ENCODE measurements at regions not wholly inside any gene's neighbourhood (a gene's known extent, or its start where the extent isn't known, plus 50 kb on each side); places are given as distances from the start of the nearest gene placed in this dataset.

DNA sequence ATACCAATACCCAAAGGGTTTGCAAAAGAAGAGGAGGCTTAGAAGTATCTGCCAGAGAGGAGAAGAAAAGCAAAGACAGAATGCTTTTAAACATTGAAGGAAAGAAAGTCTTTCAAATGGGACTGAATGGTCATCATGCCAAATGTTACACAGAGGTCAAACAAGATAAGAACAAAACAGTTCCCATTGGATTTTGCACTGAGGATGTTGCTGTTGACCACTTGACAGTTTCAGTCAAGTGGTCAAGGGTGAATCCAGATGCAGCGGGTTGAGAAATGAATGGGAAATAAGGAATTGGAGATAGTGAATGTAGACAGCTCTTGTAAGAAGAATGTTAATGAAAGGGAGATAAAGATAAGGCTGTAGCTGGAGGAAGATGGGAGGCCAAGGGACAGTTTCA, 64.8 kb upstream of the FGG start:
- ChIA-PET CTCF (no interaction called here), POLR2A (no interaction called here)

DNA sequence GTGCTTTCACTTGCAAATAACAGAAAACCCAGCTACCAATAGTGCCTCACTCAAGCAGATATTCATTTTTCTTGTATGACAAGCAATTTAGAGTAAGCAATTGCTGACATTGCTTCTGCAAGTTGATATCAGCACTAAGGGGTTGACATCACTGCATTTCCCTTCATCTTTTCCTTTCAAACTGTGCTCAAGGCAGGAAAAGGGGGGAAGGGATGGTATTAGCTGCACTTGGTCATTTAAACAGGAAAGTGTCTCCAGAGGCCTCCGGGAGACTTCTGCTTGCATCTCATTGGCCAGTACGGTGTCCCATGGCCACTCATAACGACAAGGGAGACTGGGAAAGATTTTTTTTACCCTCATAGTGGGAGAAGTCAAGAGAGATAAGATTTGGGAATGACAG, 65.5 kb upstream of the FGG start:
- POLR2A ChIA-PET = no interaction called here
- CTCF ChIA-PET = no interaction called here

DNA sequence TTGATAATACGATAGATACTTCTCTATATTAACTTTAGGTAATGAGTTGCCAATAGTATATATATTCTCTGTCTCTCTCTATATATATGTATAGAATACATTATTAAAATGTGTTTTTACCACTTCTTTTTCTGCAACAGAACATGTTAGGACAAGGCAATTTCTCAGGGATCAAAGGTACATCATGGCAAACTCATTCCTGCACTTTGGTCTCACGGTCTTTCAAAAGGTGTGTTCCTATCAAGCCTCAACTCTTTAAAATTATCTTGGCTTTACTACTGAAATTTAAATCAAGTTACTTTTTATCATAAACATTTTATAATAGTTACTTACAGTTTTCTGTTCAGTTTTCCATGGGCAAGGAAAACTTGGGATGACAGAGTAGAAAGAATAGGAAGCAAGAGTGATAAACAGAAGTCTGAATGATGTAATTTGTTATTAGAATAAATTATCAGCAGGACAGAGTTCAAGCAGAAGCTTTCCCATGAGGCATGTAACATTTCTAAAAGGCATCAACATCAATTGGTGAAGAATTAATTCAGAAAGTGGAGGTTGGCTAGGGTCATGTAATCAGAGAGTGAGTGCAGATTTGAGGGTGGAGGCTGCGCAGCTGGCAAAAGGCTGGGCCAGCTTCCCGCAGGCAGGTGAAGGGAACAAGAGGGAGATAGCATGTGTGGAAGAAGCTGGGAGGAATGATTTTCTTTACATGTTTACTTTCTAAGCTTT, 59.7 kb upstream of the LRAT start:
- ChIA-PET CTCF (no interaction called here), POLR2A (no interaction called here)

DNA sequence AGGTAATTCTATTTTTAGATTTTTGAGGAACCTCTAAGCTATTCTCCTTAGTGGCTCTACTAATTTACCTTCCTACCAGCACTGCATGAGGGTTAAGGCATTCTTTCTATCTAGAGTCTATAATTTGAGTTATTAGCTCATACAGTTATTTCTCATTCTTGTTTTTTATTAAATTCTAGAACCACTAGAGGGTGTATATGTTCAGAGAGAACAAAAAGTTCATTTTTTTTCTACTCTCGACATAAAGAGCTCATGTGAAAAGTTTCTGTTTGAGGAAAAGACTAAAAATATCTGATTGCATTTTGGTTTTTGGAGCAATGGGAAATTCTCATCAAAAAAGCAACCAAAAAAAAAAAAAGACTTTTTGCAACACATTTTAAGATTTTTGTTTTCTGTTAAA, 57.0 kb upstream of the LRAT start:
- CTCF ChIA-PET = interaction anchor here (0.6 to 1.1 kb wide), 3 partner anchors 19 to 134 kb away, joined by 3 read pairs; no protein-coding TSS in a partner anchor
- POLR2A ChIA-PET = no interaction called here

DNA sequence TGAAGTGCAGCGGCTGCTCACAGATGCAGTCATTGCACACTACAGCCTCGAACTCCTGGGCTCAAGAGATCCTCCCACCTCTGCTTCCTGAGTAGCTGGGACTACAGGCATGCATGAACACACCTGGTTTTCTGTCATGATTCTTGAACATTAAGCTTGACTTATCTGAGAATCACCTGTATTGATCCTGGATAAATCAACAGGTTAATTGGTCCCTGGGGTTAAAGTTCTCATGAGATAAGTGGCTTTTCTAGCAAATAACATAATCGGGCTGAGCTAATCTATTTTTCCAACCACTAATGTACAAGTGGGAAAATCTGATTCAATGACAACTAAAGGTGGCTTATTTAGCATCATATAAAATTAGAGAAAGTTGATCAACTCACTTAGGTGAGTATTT, 56.0 kb upstream of the LRAT start:
- POLR2A ChIA-PET = no interaction called here
- CTCF ChIA-PET = interaction anchor here (0.7 kb wide), 1 partner anchor 39 kb away, joined by 3 read pairs; no protein-coding TSS in a partner anchor

DNA sequence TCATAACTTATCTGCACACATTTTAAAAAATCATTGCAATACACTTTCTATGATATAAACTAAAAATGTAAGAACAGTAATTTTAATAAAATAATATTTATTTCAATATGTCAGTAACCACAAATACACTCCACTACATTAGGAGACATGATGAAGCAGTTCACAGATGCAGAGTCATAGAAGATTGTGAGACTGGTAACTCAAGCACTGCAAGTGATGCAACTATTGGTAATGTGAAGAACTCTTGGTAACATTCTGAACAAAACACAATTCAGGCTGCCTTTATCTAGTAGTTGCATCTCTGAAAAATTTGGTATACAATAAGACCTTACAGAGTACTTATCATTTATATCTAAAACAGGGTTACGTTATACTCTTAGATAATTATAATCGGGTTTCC, 52.6 kb upstream of the LRAT start:
- ChIA-PET CTCF (no interaction called here), POLR2A (no interaction called here)

DNA sequence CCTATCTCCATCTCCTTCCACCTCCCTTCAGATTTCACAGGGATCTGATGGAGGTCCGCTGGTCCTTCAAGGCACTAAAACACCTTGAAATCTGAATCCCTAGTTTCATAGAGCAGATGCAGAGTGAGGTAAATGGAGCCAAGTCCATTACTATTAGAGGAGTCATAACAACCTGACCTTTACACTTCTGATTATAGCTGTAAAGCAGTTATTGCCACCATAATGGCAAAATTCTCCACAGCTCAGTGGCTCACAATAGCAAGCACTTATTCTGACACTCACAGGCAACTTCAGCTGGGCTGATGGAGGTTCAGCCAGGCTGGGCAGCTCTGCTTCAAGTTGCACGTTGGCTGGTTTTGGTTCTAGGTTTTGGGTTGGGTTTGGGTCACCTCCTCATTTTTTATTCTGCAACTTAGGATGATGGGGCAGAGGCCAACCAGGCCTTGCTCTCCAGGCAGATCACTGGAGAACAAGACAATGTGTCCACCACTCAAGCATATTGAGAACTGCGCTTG, 51.4 kb upstream of the LRAT start:
- POLR2A ChIA-PET = no interaction called here

More for the DNA sequence above, 51.4 kb upstream of the LRAT start:
- CTCF ChIA-PET = no interaction called here

All from activated CD8-positive, alpha-beta memory T cell treated with anti-CD3 and anti-CD28 coated beads for 36 hours (primary cell).